Ishikawa (cell line): ENCODE measurements at regions not wholly inside any gene's neighbourhood (a gene's known extent, or its start where the extent isn't known, plus 50 kb on each side); places are given as distances from the start of the nearest gene placed in this dataset.

Source experiments
- CEBPB ChIP-seq: IDR thresholded peaks from 2 replicates; pipeline ENCODE4 v1.6.1; 2012
- CREB1 ChIP-seq: IDR thresholded peaks from 2 replicates; pipeline ENCODE4 v1.6.1; 2012; ENCODE audit warnings: low read depth
- EGR1 ChIP-seq: IDR thresholded peaks from 2 replicates; pipeline ENCODE4 v1.6.1; 2012
- EP300 ChIP-seq: IDR thresholded peaks from 2 replicates; pipeline ENCODE4 v1.6.1; 2012; ENCODE audit warnings: borderline replicate concordance
- FOXM1 ChIP-seq: IDR thresholded peaks from 2 replicates; pipeline ENCODE4 v1.6.1; 2012; ENCODE audit warnings: low read depth, borderline replicate concordance
- MAX ChIP-seq: IDR thresholded peaks from 2 replicates; pipeline ENCODE4 v1.6.1; 2012
- NFIC ChIP-seq: IDR thresholded peaks from 2 replicates; pipeline ENCODE4 v1.6.1; 2012
- RAD21 ChIP-seq: IDR thresholded peaks from 2 replicates; pipeline ENCODE4 v1.6.1; 2012; ENCODE audit warnings: low read depth
- REST ChIP-seq: IDR thresholded peaks from 2 replicates; pipeline ENCODE4 v1.6.1; 2012; ENCODE audit warnings: low read depth, mild to moderate bottlenecking
- TAF1 ChIP-seq: IDR thresholded peaks from 2 replicates; pipeline ENCODE4 v1.6.1; 2012; ENCODE audit warnings: low read depth, mild to moderate bottlenecking
- TCF12 ChIP-seq: IDR thresholded peaks from 2 replicates; pipeline ENCODE4 v1.6.1; 2012; ENCODE audit warnings: low read depth
- TEAD4 ChIP-seq: IDR thresholded peaks from 2 replicates; pipeline ENCODE4 v1.6.1; 2012
- USF1 ChIP-seq: IDR thresholded peaks from 2 replicates; pipeline ENCODE4 v1.6.1; 2012
- YY1 ChIP-seq: IDR thresholded peaks from 2 replicates; pipeline ENCODE4 v1.6.1; 2012; ENCODE audit warnings: low read depth
- ZBTB7A ChIP-seq: IDR thresholded peaks from 2 replicates; pipeline ENCODE4 v1.6.1; 2012; ENCODE audit warnings: low read depth

- TF ChIP-seq TCF12 (no peak), FOXM1 (no peak), REST (no peak), YY1 (no peak), CEBPB (no peak), TEAD4 (no peak), USF1 (no peak), ZBTB7A (no peak), MAX (no peak), RAD21 (no peak), EGR1 (no peak), CREB1 (no peak), NFIC (no peak), EP300 (no peak), TAF1 (no peak)
These were observed 421.4 kb downstream of the TMA16 start for GRCh38 chr4:163915896-163916295.

GRCh38 chr4:163920426-163920825, 425.9 kb downstream of the TMA16 start:
- TF ChIP-seq FOXM1 = no peak
- no peak for TF ChIP-seq YY1
- no peak for TF ChIP-seq EGR1
- TF ChIP-seq REST = no peak
- TF ChIP-seq CREB1 = no peak
- TF ChIP-seq EP300 = no peak
- TF ChIP-seq TCF12 = no peak
- TF ChIP-seq MAX = no peak
- no peak for TF ChIP-seq NFIC
- no peak for TF ChIP-seq RAD21
- no peak for TF ChIP-seq TEAD4
- TF ChIP-seq ZBTB7A = no peak
- TF ChIP-seq TAF1 = no peak

- no peak for TF ChIP-seq TEAD4
- no peak for TF ChIP-seq CREB1
- no peak for TF ChIP-seq MAX
- TF ChIP-seq YY1 = no peak
- no peak for TF ChIP-seq NFIC
- TF ChIP-seq RAD21 = no peak
- TF ChIP-seq USF1 = no peak
These were observed 427.8 kb downstream of the TMA16 start for GRCh38 chr4:163922302-163922701.

GRCh38 chr4:163923092-163923491, 428.6 kb downstream of the TMA16 start:
- no peak for TF ChIP-seq RAD21
- TF ChIP-seq REST = no peak
- TF ChIP-seq EGR1 = no peak
- no peak for TF ChIP-seq TAF1
- no peak for TF ChIP-seq TCF12
- TF ChIP-seq EP300 = no peak
- TF ChIP-seq FOXM1 = no peak
- no peak for TF ChIP-seq CEBPB
- TF ChIP-seq NFIC = no peak
- no peak for TF ChIP-seq USF1
- TF ChIP-seq ZBTB7A = no peak
- TF ChIP-seq YY1 = no peak
- TF ChIP-seq MAX = no peak
- TF ChIP-seq TEAD4 = no peak
